Lower leg skin (tissue), 3 donors: ENCODE measurements at regions not wholly inside any gene's neighbourhood (a gene's known extent, or its start where the extent isn't known, plus 50 kb on each side); places are given as distances from the start of the nearest gene placed in this dataset.

Source experiments
- CTCF ChIP-seq, 3 donors: fragments of 450-650 bp; IDR thresholded peaks; one replicate each; pipeline ENCODE4 v1.5.1; 2016; ENCODE audit warnings: antibody characterized with exemption in 3 of 3, mild to moderate bottlenecking in 3 of 3, moderate library complexity in 2 of 3
- POLR2A ChIP-seq, 2 donors: fragments of 450-650 bp; IDR thresholded peaks; one replicate each; pipeline ENCODE4 v1.6.1; 2016 to 2017; ENCODE audit warnings: antibody characterized with exemption in 2 of 2, mild to moderate bottlenecking in 1 of 2, moderate library complexity in 1 of 2

GRCh38 chr20:22217712-22218352 lies 366.5 kb downstream of the FOXA2 start:
- TF ChIP-seq CTCF (IDR thresholded peaks at IDR 0.05) (no peak), POLR2A (IDR thresholded peaks at IDR 0.05) (no peak)
